Brain microvascular endothelial cell (primary cell): ENCODE measurements at regions not wholly inside any gene's neighbourhood (a gene's known extent, or its start where the extent isn't known, plus 50 kb on each side); places are given as distances from the start of the nearest gene placed in this dataset.
A peak's percentile ranks its signal among the peaks of the same experiment; 100 is the strongest.

Experiments used
- DNase-seq: peaks from one replicate; pipeline ENCODE4 v3.0.0-alpha.2; 2020
- H3K27ac ChIP-seq: fragments of 250-450 bp; sonication (Bioruptor Pico); 2 replicates; pipeline ENCODE4 v1.5.1; 2020; ENCODE audit warnings: mild to moderate bottlenecking, moderate library complexity
- H3K27me3 ChIP-seq: fragments of 250-450 bp; sonication (Bioruptor Pico); replicated peaks from 2 replicates; pipeline ENCODE4 v1.5.1; 2020; ENCODE audit warnings: mild to moderate bottlenecking
- H3K36me3 ChIP-seq: fragments of 250-450 bp; sonication (Bioruptor Pico); replicated peaks from 2 replicates; pipeline ENCODE4 v1.5.1; 2020; ENCODE audit warnings: mild to moderate bottlenecking
- H3K4me3 ChIP-seq: 2 replicates; pipeline ENCODE4 v1.5.1; 2011; ENCODE audit warnings: low read depth, mild to moderate bottlenecking, control low read depth, low read length, moderate library complexity
- CTCF ChIP-seq: IDR thresholded peaks from 2 replicates; pipeline ENCODE4 v1.5.1; 2011; ENCODE audit warnings: low read depth, mild to moderate bottlenecking, moderate library complexity, low read length, control low read depth, inconsistent platforms; ENCODE audit errors: missing control alignments
- in situ Hi-C: cut with HindIII; loops from 2 replicates; pipeline ENCODE4 v1.10.0; 2017; ENCODE audit warnings: low sequenced_read_pairs, low pct_ligation_motif_present

DNA sequence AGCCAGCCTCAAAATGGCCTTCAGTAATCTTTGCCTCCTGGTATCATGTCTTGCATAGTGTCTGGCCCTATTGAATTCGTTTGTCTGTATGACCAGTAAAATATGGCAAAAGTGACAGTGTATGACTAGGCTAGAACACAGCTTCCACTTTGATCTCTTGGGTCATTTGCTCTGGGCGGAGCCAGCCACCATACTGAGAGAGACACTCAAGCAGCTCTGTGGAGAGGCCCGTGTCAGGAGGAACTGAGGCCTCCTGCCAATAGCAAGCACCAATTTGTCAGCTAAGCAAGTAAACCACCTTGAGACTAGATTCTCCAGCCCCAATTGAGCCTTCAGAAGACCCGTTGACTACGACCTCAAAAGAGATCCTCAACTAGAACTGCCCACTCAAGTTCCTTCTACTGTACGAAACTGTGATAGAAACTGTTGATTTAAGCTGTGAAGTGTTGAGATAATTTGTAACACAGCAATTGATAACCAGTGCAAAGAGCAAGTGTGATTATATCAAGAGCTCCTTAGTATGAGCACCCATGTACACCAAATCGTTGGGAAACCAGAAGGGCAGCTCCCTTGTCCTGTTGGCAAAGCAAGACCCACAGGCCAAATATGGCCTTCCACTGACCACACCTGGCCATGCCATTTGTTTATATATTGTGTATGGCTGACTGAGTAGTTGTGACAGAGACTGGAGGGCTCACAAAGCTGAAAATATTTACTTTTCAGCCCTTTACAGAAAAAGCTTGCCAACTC is 52.7 kb upstream of the SERBP1 start:
- Histone ChIP-seq H3K4me3 (no peak overlapping the region), H3K27me3 (no peaks in the 10 kb centered on the region), H3K36me3 (no peaks in the 10 kb centered on the region), H3K27ac (no peak overlapping the region)
- DNase-seq, result no peak
- in situ Hi-C loops, result loop anchor here (25.0 kb wide), 1 partner anchor 146 kb away; no protein-coding TSS in a partner anchor
- no peak for TF ChIP-seq CTCF

DNA sequence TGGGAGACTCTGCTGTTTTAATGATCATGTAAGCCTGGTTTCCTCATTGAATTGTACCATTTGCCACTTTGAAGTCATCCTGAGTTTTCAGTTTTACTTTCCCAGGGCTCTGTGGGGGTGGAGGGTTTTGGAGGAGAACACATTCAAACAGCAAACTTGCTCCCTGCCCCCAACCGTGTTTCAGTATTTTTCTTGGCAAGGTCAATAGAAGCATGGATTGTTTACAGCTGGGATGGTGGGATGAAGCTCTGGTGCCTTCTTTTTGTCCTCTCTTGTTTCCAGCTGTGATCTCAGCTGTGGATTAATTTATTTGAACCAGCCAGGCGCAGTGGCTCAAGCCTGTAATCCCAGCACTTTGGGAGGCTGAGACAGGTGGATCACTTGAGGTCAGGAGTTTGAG is 54.3 kb upstream of the SERBP1 start:
- in situ Hi-C loops, result loop anchor here (25.0 kb wide), 1 partner anchor 147 kb away; no protein-coding TSS in a partner anchor
- no peak for TF ChIP-seq CTCF
- no peak for DNase-seq

GRCh38 chr1:67485046-67485811 is 55.0 kb upstream of the SERBP1 start:
- in situ Hi-C loops, result loop anchor here (25.0 kb wide), 1 partner anchor 148 kb away; no protein-coding TSS in a partner anchor
- H3K4me3 ChIP-seq, result no peak overlapping the region
- no peaks in the 10 kb centered on the region for H3K27me3 ChIP-seq
- peak; percentile 13 for DNase-seq
- no peaks in the 10 kb centered on the region for H3K36me3 ChIP-seq
- H3K27ac ChIP-seq, result no peak overlapping the region
- no peak for TF ChIP-seq CTCF

More for the DNA sequence above, 54.3 kb upstream of the SERBP1 start:
- Histone ChIP-seq H3K27ac (no peak overlapping the region), H3K4me3 (no peak overlapping the region), H3K27me3 (no peaks in the 10 kb centered on the region), H3K36me3 (no peaks in the 10 kb centered on the region)

DNA sequence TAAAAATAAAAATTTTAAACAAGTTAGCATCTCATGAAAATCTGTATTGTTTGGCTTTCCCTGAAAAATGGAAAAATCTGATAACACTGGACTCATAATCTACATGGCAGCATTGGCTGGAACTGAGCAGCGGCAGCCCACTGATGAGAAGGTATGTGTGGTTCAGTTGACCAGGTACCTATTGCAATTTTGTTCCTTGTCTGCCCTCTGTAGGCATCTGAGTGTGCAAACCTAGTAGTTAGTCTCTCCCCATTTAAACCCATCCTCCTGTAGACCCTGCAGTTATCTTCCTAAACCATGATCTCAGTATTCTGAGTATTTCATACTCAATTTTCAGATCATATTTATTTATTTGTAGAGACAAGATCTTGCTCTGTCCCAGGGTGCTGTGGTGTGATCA is 59.4 kb upstream of the SERBP1 start:
- no peak for DNase-seq
- in situ Hi-C loops, result loop anchor here (25.0 kb wide), 1 partner anchor 152 kb away; no protein-coding TSS in a partner anchor
- Histone ChIP-seq H3K27me3 (no peaks in the 10 kb centered on the region), H3K36me3 (no peaks in the 10 kb centered on the region), H3K4me3 (no peak overlapping the region), H3K27ac (no peak overlapping the region)
- peak; percentile 37 for TF ChIP-seq CTCF

DNA sequence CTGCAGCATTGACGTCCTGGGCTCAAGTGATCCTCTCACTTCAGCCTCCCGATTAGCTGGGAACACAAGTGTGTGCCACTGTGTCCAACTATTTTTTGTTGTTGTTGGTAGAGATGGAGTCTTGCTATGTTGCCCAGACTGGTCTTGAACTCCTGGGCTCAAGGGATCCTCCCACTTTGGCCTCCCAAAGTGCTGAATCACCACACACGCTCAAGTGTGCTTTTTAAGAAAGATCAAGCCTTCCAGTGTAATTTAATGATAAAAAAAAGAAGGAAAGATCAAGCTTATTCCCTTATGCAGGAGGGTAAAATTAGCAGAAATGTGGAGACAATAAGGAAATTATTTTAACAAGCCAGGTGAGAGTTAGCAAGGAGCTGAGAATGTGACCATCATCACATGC is 61.1 kb upstream of the SERBP1 start:
- no peak for TF ChIP-seq CTCF
- no peak overlapping the region for H3K4me3 ChIP-seq
- in situ Hi-C loops, result loop anchor here (25.0 kb wide), 1 partner anchor 154 kb away; no protein-coding TSS in a partner anchor
- H3K27ac ChIP-seq, result no peak overlapping the region
- H3K36me3 ChIP-seq, result no peaks in the 10 kb centered on the region
- no peaks in the 10 kb centered on the region for H3K27me3 ChIP-seq
- no peak for DNase-seq
